ENCODE measurements at regions not wholly inside any gene's neighbourhood (a gene's known extent, or its start where the extent isn't known, plus 50 kb on each side); places are given as distances from the start of the nearest gene placed in this dataset.

DNA sequence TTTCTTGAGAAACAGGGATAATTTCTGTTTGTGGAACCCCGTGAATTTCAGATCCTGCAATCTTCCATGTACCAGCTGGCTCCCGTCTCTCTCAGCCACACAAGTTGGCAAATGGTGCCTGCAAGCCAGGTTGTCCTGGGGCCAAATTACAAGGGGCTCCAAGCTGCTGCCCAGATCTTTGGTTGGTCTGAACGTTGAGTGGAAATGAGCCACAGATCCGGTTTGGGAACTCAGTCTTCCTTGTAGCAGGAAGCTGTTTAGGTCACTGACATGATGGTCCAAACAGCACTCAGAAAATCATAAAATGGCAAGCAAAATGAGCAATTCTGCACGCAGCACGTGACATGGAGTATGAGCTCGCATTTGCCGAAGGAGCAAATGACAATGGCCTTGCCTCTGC, 1496.4 kb downstream of the TBC1D22A start:
- TF ChIP-seq, protein P1, sequence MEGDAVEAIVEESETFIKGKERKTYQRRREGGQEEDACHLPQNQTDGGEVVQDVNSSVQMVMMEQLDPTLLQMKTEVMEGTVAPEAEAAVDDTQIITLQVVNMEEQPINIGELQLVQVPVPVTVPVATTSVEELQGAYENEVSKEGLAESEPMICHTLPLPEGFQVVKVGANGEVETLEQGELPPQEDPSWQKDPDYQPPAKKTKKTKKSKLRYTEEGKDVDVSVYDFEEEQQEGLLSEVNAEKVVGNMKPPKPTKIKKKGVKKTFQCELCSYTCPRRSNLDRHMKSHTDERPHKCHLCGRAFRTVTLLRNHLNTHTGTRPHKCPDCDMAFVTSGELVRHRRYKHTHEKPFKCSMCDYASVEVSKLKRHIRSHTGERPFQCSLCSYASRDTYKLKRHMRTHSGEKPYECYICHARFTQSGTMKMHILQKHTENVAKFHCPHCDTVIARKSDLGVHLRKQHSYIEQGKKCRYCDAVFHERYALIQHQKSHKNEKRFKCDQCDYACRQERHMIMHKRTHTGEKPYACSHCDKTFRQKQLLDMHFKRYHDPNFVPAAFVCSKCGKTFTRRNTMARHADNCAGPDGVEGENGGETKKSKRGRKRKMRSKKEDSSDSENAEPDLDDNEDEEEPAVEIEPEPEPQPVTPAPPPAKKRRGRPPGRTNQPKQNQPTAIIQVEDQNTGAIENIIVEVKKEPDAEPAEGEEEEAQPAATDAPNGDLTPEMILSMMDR (IDR thresholded peaks at IDR 0.05): no peak
- no peak for TF ChIP-seq POLR2A (IDR thresholded peaks at IDR 0.05)

Measured in adrenal gland (tissue), 5 donors.